CD14-positive monocyte (primary cell): ENCODE measurements at regions not wholly inside any gene's neighbourhood (a gene's known extent, or its start where the extent isn't known, plus 50 kb on each side); places are given as distances from the start of the nearest gene placed in this dataset.

Experiments used
- DNase-seq, 3 donors: peaks; one replicate each; pipeline ENCODE4 v3.0.0-alpha.2; 2011 to 2022
- H2AFZ ChIP-seq: 2 replicates; pipeline ENCODE4 v1.6.0; 2012; ENCODE audit warnings: mild to moderate bottlenecking, low read depth, low read length, inconsistent platforms; ENCODE audit not compliant: insufficient read depth, poor library complexity, severe bottlenecking
- H3K27ac ChIP-seq, 2 donors: 1 replicate in 1 of 2; 2 replicates in 1 of 2; pipeline ENCODE4 v1.5.1; 2012 to 2013; ENCODE audit warnings: low read length in 2 of 2, control low read depth in 1 of 2, inconsistent platforms in 1 of 2, low read depth in 1 of 2, mild to moderate bottlenecking in 1 of 2
- H3K27me3 ChIP-seq, 2 donors: one replicate each; pipeline versions ENCODE4 v1.6.0 to v1.6.1; 2011 to 2013; ENCODE audit warnings: low read length in 2 of 2; ENCODE audit not compliant: control insufficient read depth in 2 of 2, insufficient read depth in 2 of 2
- H3K36me3 ChIP-seq, 2 donors: replicated peaks in 1 of 2; 1 replicate in 1 of 2; 2 replicates in 1 of 2; pipeline versions ENCODE4 v1.5.1 to v1.6.1; 2012 to 2013; ENCODE audit warnings: low read length in 2 of 2, control low read depth in 1 of 2, inconsistent platforms in 1 of 2, mild to moderate bottlenecking in 1 of 2; ENCODE audit not compliant: insufficient read depth in 2 of 2, control insufficient read depth in 1 of 2
- H3K4me1 ChIP-seq, 2 donors: 1 replicate in 1 of 2; 2 replicates in 1 of 2; pipeline versions ENCODE4 v1.5.1 to v1.6.1; 2012 to 2013; ENCODE audit warnings: low read length in 2 of 2, control low read depth in 1 of 2, inconsistent platforms in 1 of 2, mild to moderate bottlenecking in 1 of 2, moderate library complexity in 1 of 2; ENCODE audit not compliant: insufficient read depth in 2 of 2, control insufficient read depth in 1 of 2
- H3K4me2 ChIP-seq: replicated peaks from 2 replicates; pipeline ENCODE3; 2012; ENCODE audit warnings: low read length, moderate library complexity, mild to moderate bottlenecking; ENCODE audit not compliant: poor library complexity, severe bottlenecking; ENCODE audit errors: extremely low read depth
- H3K4me3 ChIP-seq, 3 experiments: fragments of 200-600 bp in 1 of 3; sonication (generic) in 1 of 3; replicated peaks in 1 of 3; 1 replicate in 2 of 3; 2 replicates in 1 of 3; pipeline ENCODE4 v1.5.1; 2011 to 2013; ENCODE audit warnings: low read length in 3 of 3, mild to moderate bottlenecking in 3 of 3, control low read depth in 2 of 3, low read depth in 2 of 3, inconsistent platforms in 1 of 3, moderate library complexity in 1 of 3
- H3K79me2 ChIP-seq: 2 replicates; pipeline ENCODE4 v1.6.0; 2012; ENCODE audit warnings: mild to moderate bottlenecking, control low read depth, inconsistent platforms, low read length, moderate library complexity; ENCODE audit not compliant: insufficient read depth
- H3K9ac ChIP-seq: 2 replicates; pipeline ENCODE4 v1.6.0; 2017; ENCODE audit warnings: low read length, mild to moderate bottlenecking; ENCODE audit not compliant: insufficient read depth, poor library complexity, severe bottlenecking
- H3K9me3 ChIP-seq, 2 donors: replicated peaks in 1 of 2; 1 replicate in 1 of 2; 2 replicates in 1 of 2; pipeline versions ENCODE4 v1.5.1 to v1.6.1; 2012 to 2013; ENCODE audit warnings: low read length in 2 of 2, control low read depth in 1 of 2; ENCODE audit not compliant: control insufficient read depth in 1 of 2, insufficient read depth in 1 of 2
- H4K20me1 ChIP-seq: 2 replicates; pipeline ENCODE4 v1.6.0; 2012; ENCODE audit warnings: mild to moderate bottlenecking, low read length, control low read depth, moderate library complexity; ENCODE audit not compliant: insufficient read depth
- H3K27ac Mint-ChIP-seq, 7 donors: one replicate each; pipeline ENCODE4 v1.8.0; 2020; ENCODE audit warnings: mild to moderate bottlenecking in 7 of 7, mixed read lengths in 7 of 7, moderate library complexity in 6 of 7, inconsistent platforms in 2 of 7
- H3K27me3 Mint-ChIP-seq, 3 donors: one replicate each; pipeline ENCODE4 v1.8.0; 2021 to 2022; ENCODE audit warnings: low read depth in 3 of 3, mild to moderate bottlenecking in 3 of 3, mixed read lengths in 3 of 3, moderate library complexity in 3 of 3, inconsistent platforms in 1 of 3
- H3K36me3 Mint-ChIP-seq, 2 donors: one replicate each; pipeline ENCODE4 v1.8.0; 2020; ENCODE audit warnings: mixed read lengths in 2 of 2, inconsistent platforms in 1 of 2, mild to moderate bottlenecking in 1 of 2
- H3K4me1 Mint-ChIP-seq: one replicate; pipeline ENCODE4 v1.8.0; 2020; ENCODE audit warnings: mild to moderate bottlenecking, mixed read lengths
- H3K4me3 Mint-ChIP-seq, 2 donors: one replicate each; pipeline ENCODE4 v1.8.0; 2020; ENCODE audit warnings: mild to moderate bottlenecking in 2 of 2, mixed read lengths in 2 of 2, moderate library complexity in 1 of 2
- H3K9me3 Mint-ChIP-seq, 7 donors: one replicate each; pipeline ENCODE4 v1.8.0; 2020 to 2022; ENCODE audit warnings: mixed read lengths in 7 of 7, mild to moderate bottlenecking in 6 of 7, moderate library complexity in 6 of 7, inconsistent platforms in 2 of 7
- CTCF ChIP-seq: fragments of 200-600 bp; IDR thresholded peaks from one replicate; pipeline ENCODE4 v1.8.0; 2022; ENCODE audit warnings: antibody characterized with exemption, mild to moderate bottlenecking
- WGBS: methylation state at CpG from one replicate; pipeline ENCODE4 v1.1.5; 2013; ENCODE audit warnings: missing lambda C conversion rate; ENCODE audit not compliant: insufficient coverage; 5-methylcytosine and 5-hydroxymethylcytosine counted together
- intact Hi-C, 2 donors: fragments of 100-400 bp; cut with micrococcal nuclease; formaldehyde crosslinking; loops; one replicate each; pipeline versions ENCODE4 v1.15.0 to v1.15.1; 2023

- no peak overlapping the region for H2AFZ ChIP-seq
- Mint-ChIP-seq H3K27me3 (peaks cover 0 to 2% (median 2%) of the 10 kb centered on the region in 3 donors), H3K9me3 (peaks cover 0 to 4% (median 0%) of the 10 kb centered on the region in 7 donors), H3K36me3 (peaks cover 0 to 3% of the 10 kb centered on the region in 2 donors), H3K27ac (no peak overlapping the region), H3K4me3 (no peak overlapping the region), H3K4me1 (peaks cover 24% of the 10 kb centered on the region)
- H3K27me3 ChIP-seq: no peaks in the 10 kb centered on the region
- H3K4me2 ChIP-seq: no peak overlapping the region
- no peaks in the 10 kb centered on the region for H3K9me3 ChIP-seq
- H3K27ac ChIP-seq: no peak overlapping the region
- TF ChIP-seq CTCF: no peak
- peaks cover 0 to 14% of the 10 kb centered on the region in 2 donors for H3K4me1 ChIP-seq
- intact Hi-C loops: no loop called here
- WGBS: no CpG with 5 or more reads among the region's 1 CpG
- no peaks in the 10 kb centered on the region for H3K79me2 ChIP-seq
- H4K20me1 ChIP-seq: no peaks in the 10 kb centered on the region
- H3K36me3 ChIP-seq: no peaks in the 10 kb centered on the region
- no peak for DNase-seq
- no peak overlapping the region for H3K9ac ChIP-seq
- no peak overlapping the region for H3K4me3 ChIP-seq
These were observed 260.9 kb downstream of the LPIN1 start for GRCh38 chr2:12007282-12007681.

- Mint-ChIP-seq H3K27me3 (peaks cover 0 to 2% (median 2%) of the 10 kb centered on the region in 3 donors), H3K4me3 (no peak overlapping the region)
- no peaks in the 10 kb centered on the region for H3K27me3 ChIP-seq
These were observed 262.1 kb downstream of the LPIN1 start for GRCh38 chr2:12008425-12009061.

More at GRCh38 chr2:12008425-12009061, 262.1 kb downstream of the LPIN1 start:
- Mint-ChIP-seq H3K27ac (peak overlapping the region in 1 of 7 donors; percentile 48), H3K36me3 (peaks cover 0 to 3% of the 10 kb centered on the region in 2 donors), H3K9me3 (no peaks in the 10 kb centered on the region), H3K4me1 (peaks cover 29% of the 10 kb centered on the region)
- H3K4me3 ChIP-seq: no peak overlapping the region
- no peaks in the 10 kb centered on the region for H3K9me3 ChIP-seq
- H3K79me2 ChIP-seq: no peaks in the 10 kb centered on the region
- H3K9ac ChIP-seq: no peak overlapping the region
- no peak overlapping the region for H2AFZ ChIP-seq
- H4K20me1 ChIP-seq: no peaks in the 10 kb centered on the region
- H3K4me2 ChIP-seq: no peak overlapping the region
- TF ChIP-seq CTCF: no peak
- 70% methylated on average over 2 of the region's 6 CpGs for WGBS
- DNase-seq: no peak
- no peak overlapping the region for H3K27ac ChIP-seq
- H3K4me1 ChIP-seq: peaks cover 3 to 17% of the 10 kb centered on the region in 2 donors
- H3K36me3 ChIP-seq: no peaks in the 10 kb centered on the region
- intact Hi-C loops: no loop called here
